DND-41 (cell line): ENCODE measurements at regions not wholly inside any gene's neighbourhood (a gene's known extent, or its start where the extent isn't known, plus 50 kb on each side); places are given as distances from the start of the nearest gene placed in this dataset.

Source experiments
- CTCF ChIP-seq: IDR thresholded peaks from 2 replicates; pipeline ENCODE4 v1.5.1; 2012; ENCODE audit warnings: borderline replicate concordance, low read length, moderate library complexity, mild to moderate bottlenecking; ENCODE audit not compliant: poor library complexity, severe bottlenecking; ENCODE audit errors: extremely low read depth
- EZH2 ChIP-seq: IDR thresholded peaks from 3 replicates; pipeline ENCODE4 v1.6.1; 2012; ENCODE audit warnings: borderline replicate concordance, low read depth, mild to moderate bottlenecking, moderate library complexity, low read length, inconsistent platforms; ENCODE audit not compliant: severe bottlenecking

- TF ChIP-seq CTCF (no peak), EZH2 (no peak)
Measured at GRCh38 chr10:113982296-113982695, 61.4 kb upstream of the ADRB1 start.
